ENCODE measurements at regions not wholly inside any gene's neighbourhood (a gene's known extent, or its start where the extent isn't known, plus 50 kb on each side); places are given as distances from the start of the nearest gene placed in this dataset.

DNA sequence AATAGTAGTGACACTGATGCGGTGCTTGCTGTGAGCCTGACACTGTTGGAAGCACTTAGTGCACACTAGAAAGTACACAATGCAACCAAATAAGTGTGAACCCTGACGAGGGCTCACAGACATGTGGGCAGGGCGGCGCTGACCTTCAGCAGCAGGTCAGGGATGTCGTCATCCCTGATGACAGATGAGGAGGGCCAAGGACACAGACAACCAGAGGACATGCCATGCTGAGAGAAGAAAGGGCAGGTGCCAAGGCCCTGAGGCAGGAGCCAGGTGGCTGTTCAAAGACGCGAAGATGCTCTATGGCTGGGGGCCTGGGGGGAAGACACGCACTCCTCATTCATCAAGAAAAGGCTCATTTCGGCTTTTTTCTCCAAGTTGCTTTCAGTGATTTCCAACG lies 176.4 kb upstream of the CST7 start:
- DNase-seq (ENCODE audit: low read depth, low spot score): no peak
- Histone ChIP-seq H3K9ac (ENCODE audit: insufficient read length, low read depth) (no peak overlapping the region), H3K4me3 (ENCODE audit: insufficient read length, low read depth) (no peak overlapping the region), H3K36me3 (ENCODE audit: insufficient read depth, insufficient read length, low read length) (no peaks in the 10 kb centered on the region), H3K9me3 (ENCODE audit: insufficient read depth, low read length) (peaks cover 16% of the 10 kb centered on the region), H3K4me1 (ENCODE audit: insufficient read depth, insufficient read length) (peaks cover 2% of the 10 kb centered on the region), H3K27me3 (ENCODE audit: insufficient read depth, insufficient read length) (no peaks in the 10 kb centered on the region)
- no peak for TF ChIP-seq ZNF274 (IDR thresholded peaks at IDR 0.05; ENCODE audit: low read depth, low read length)

DNA sequence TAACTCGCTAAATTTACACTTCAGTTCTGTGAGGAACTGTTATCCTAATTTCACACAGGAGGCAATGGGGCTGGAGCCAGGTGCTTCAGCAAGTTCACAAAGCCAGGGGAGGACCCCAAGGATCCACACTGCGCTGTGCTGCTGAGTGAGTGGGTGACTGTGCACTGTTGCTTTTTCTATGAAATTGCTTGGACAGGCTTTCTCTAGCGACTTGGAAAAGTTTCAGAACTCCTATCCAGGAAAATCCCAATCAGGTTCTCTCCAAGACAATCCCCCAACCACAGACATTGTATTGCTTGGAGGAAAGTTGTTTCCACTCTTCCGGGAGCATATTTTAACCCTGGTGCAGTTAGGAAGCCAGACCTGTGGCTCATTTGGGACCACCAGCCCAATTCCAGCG lies 175.9 kb upstream of the CST7 start:
- no peak overlapping the region for H3K4me3 ChIP-seq (ENCODE audit: insufficient read length, low read depth)
- H3K9ac ChIP-seq (ENCODE audit: insufficient read length, low read depth): no peak overlapping the region
- no peaks in the 10 kb centered on the region for H3K27me3 ChIP-seq (ENCODE audit: insufficient read depth, insufficient read length)
- DNase-seq (ENCODE audit: low read depth, low spot score): no peak
- no peaks in the 10 kb centered on the region for H3K4me1 ChIP-seq (ENCODE audit: insufficient read depth, insufficient read length)
- H3K36me3 ChIP-seq (ENCODE audit: insufficient read depth, insufficient read length, low read length): no peaks in the 10 kb centered on the region
- peaks cover 16% of the 10 kb centered on the region for H3K9me3 ChIP-seq (ENCODE audit: insufficient read depth, low read length)
- TF ChIP-seq ZNF274 (IDR thresholded peaks at IDR 0.05; ENCODE audit: low read depth, low read length) (no peak), SUZ12 (IDR thresholded peaks at IDR 0.05; ENCODE audit: extremely low read depth, insufficient read depth, insufficient read length) (no peak), YY1 (IDR thresholded peaks at IDR 0.05; ENCODE audit: insufficient read depth, insufficient read length) (no peak)

DNA sequence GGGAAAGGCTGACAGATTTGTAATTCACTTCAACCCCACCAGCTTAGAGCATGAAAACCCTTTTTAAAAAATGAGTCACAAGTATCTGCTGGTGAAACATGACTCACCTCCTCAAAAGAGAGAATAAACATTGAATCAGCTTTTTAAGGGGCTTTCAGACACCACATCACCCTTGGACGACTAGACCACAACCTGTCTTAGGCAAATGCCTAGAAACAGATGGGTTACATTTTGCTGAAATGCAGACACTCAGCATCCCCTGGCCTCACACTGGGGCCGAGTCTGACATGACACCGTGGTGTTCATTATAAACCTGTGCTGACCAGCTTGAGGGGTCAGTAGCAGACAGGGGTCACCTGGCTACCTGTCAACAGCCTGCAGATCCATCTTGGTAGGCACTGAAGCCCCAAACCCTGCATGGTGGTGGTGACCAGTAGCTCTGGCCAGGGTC lies 175.3 kb upstream of the CST7 start:
- no peak for TF ChIP-seq SUZ12 (IDR thresholded peaks at IDR 0.05; ENCODE audit: extremely low read depth, insufficient read depth, insufficient read length)
- TF ChIP-seq ZNF274 (IDR thresholded peaks at IDR 0.05; ENCODE audit: low read depth, low read length): no peak
- TF ChIP-seq YY1 (IDR thresholded peaks at IDR 0.05; ENCODE audit: insufficient read depth, insufficient read length): no peak
- no peaks in the 10 kb centered on the region for H3K27me3 ChIP-seq (ENCODE audit: insufficient read depth, insufficient read length)
- peaks cover 16% of the 10 kb centered on the region for H3K9me3 ChIP-seq (ENCODE audit: insufficient read depth, low read length)
- DNase-seq (ENCODE audit: low read depth, low spot score): no peak
- H3K4me3 ChIP-seq (ENCODE audit: insufficient read length, low read depth): no peak overlapping the region
- no peaks in the 10 kb centered on the region for H3K36me3 ChIP-seq (ENCODE audit: insufficient read depth, insufficient read length, low read length)
- no peaks in the 10 kb centered on the region for H3K4me1 ChIP-seq (ENCODE audit: insufficient read depth, insufficient read length)
- H3K9ac ChIP-seq (ENCODE audit: insufficient read length, low read depth): no peak overlapping the region

DNA sequence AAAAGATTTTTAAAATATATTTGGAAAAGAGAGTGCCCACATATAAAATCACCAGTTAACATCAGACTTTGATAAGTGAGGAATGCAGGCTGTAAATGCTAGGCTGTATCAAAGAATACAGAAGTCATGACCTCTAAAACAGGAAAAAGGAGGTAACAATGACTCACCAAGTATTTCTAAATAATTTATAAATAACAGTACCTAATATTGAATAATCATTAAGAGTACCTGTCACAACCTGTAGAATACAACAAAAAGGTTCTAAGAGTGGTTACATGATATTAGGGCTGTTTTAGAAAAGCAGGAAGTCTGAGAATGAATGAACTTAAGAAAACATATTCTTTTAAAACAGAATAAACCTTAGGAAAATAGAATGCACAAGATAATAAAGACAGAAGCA lies 173.1 kb upstream of the CST7 start:
- Histone ChIP-seq H3K36me3 (ENCODE audit: insufficient read depth, insufficient read length, low read length) (no peaks in the 10 kb centered on the region), H3K27me3 (ENCODE audit: insufficient read depth, insufficient read length) (no peaks in the 10 kb centered on the region), H3K9ac (ENCODE audit: insufficient read length, low read depth) (no peak overlapping the region), H3K9me3 (ENCODE audit: insufficient read depth, low read length) (peaks cover 16% of the 10 kb centered on the region), H3K4me3 (ENCODE audit: insufficient read length, low read depth) (no peak overlapping the region), H3K4me1 (ENCODE audit: insufficient read depth, insufficient read length) (no peaks in the 10 kb centered on the region)
- no peak for DNase-seq (ENCODE audit: low read depth, low spot score)
- TF ChIP-seq YY1 (IDR thresholded peaks at IDR 0.05; ENCODE audit: insufficient read depth, insufficient read length) (no peak), ZNF274 (IDR thresholded peaks at IDR 0.05; ENCODE audit: low read depth, low read length) (no peak)

DNA sequence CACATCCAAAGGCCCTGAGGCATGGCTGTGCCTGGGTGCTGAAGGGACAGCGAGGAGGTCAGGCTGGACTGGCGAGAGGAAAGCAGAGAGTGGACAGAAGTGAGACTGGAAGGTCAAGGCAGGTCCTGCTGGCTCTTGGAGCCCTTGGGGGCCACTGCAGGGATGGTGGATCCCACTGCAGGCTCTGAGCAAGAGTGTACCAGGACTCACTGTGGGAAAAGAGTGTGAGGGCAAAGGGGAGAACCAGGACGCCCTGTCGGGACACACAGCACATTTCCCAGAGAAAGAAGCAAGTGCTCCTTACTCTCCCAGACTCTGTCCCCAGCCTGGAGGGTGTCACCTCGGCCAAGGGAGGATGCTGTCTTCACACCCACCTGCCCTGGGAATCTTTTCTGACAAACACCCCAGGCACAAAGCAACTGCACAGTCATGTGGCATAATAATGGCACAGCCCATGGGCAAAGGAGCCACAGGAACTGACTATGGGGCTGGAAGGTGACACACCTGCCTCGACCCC lies 172.3 kb upstream of the CST7 start:
- Histone ChIP-seq H3K36me3 (ENCODE audit: insufficient read depth, insufficient read length, low read length) (no peaks in the 10 kb centered on the region), H3K9ac (ENCODE audit: insufficient read length, low read depth) (no peak overlapping the region), H3K4me1 (ENCODE audit: insufficient read depth, insufficient read length) (no peaks in the 10 kb centered on the region), H3K9me3 (ENCODE audit: insufficient read depth, low read length) (peaks cover 16% of the 10 kb centered on the region), H3K4me3 (ENCODE audit: insufficient read length, low read depth) (no peak overlapping the region), H3K27me3 (ENCODE audit: insufficient read depth, insufficient read length) (no peaks in the 10 kb centered on the region)
- DNase-seq (ENCODE audit: low read depth, low spot score): no peak
- TF ChIP-seq ZNF274 (IDR thresholded peaks at IDR 0.05; ENCODE audit: low read depth, low read length) (no peak), SUZ12 (IDR thresholded peaks at IDR 0.05; ENCODE audit: extremely low read depth, insufficient read depth, insufficient read length) (no peak), YY1 (IDR thresholded peaks at IDR 0.05; ENCODE audit: insufficient read depth, insufficient read length) (no peak)

DNA sequence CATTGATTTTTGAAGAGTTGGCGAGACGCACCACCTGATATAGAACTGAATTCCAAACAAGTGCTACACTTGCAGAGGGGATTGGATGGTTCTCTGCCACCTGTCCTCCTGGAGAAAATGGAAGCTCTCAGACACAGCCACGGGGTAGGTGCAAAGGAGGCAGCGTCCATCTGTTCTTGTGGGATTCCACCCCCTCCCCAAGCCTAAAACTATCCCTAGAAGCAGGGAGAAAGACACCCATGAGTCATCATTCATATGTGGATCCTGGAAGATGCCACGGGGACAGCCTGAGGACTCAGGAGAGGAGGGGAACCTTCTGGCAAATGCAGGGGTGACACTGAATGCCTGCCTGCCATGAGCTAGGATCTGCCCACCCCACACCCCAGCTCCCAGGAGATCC lies 171.3 kb upstream of the CST7 start:
- no peaks in the 10 kb centered on the region for H3K4me1 ChIP-seq (ENCODE audit: insufficient read depth, insufficient read length)

DNA sequence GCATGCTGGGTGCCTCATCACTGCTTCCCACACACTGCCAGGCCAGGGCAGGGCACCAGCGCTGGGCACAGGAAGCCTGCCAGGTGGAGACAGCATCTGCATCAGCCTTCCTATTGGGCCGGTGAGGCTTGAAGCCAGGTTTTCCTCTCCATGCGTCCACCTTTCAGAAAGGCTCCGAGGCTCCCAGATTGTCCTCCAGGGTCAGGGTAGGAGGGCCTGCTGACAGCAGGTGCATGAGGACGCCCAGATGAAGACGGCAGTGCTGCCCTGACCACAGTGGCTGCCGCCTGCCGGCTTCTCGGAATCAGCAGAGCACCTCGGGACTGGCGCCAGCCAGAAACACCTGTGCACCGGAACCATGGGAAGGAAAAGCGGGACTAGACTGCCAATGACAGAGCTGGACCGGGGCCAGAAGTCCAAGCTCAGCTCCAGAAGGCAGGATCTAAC lies 170.5 kb upstream of the CST7 start:
- DNase-seq (ENCODE audit: low read depth, low spot score): no peak
- Histone ChIP-seq H3K4me1 (ENCODE audit: insufficient read depth, insufficient read length) (no peaks in the 10 kb centered on the region), H3K9ac (ENCODE audit: insufficient read length, low read depth) (no peak overlapping the region), H3K27me3 (ENCODE audit: insufficient read depth, insufficient read length) (no peaks in the 10 kb centered on the region), H3K4me3 (ENCODE audit: insufficient read length, low read depth) (no peak overlapping the region), H3K36me3 (ENCODE audit: insufficient read depth, insufficient read length, low read length) (no peaks in the 10 kb centered on the region), H3K9me3 (ENCODE audit: insufficient read depth, low read length) (peaks cover 16% of the 10 kb centered on the region)
- no peak for TF ChIP-seq ZNF274 (IDR thresholded peaks at IDR 0.05; ENCODE audit: low read depth, low read length)
- TF ChIP-seq SUZ12 (IDR thresholded peaks at IDR 0.05; ENCODE audit: extremely low read depth, insufficient read depth, insufficient read length): no peak
- TF ChIP-seq YY1 (IDR thresholded peaks at IDR 0.05; ENCODE audit: insufficient read depth, insufficient read length): no peak

More for the DNA sequence above, 171.3 kb upstream of the CST7 start:
- DNase-seq (ENCODE audit: low read depth, low spot score): no peak
- H3K9me3 ChIP-seq (ENCODE audit: insufficient read depth, low read length): peaks cover 16% of the 10 kb centered on the region
- no peaks in the 10 kb centered on the region for H3K36me3 ChIP-seq (ENCODE audit: insufficient read depth, insufficient read length, low read length)
- H3K9ac ChIP-seq (ENCODE audit: insufficient read length, low read depth): no peak overlapping the region
- no peak overlapping the region for H3K4me3 ChIP-seq (ENCODE audit: insufficient read length, low read depth)
- no peaks in the 10 kb centered on the region for H3K27me3 ChIP-seq (ENCODE audit: insufficient read depth, insufficient read length)
- no peak for TF ChIP-seq YY1 (IDR thresholded peaks at IDR 0.05; ENCODE audit: insufficient read depth, insufficient read length)
- no peak for TF ChIP-seq ZNF274 (IDR thresholded peaks at IDR 0.05; ENCODE audit: low read depth, low read length)
- no peak for TF ChIP-seq SUZ12 (IDR thresholded peaks at IDR 0.05; ENCODE audit: extremely low read depth, insufficient read depth, insufficient read length)

DNA sequence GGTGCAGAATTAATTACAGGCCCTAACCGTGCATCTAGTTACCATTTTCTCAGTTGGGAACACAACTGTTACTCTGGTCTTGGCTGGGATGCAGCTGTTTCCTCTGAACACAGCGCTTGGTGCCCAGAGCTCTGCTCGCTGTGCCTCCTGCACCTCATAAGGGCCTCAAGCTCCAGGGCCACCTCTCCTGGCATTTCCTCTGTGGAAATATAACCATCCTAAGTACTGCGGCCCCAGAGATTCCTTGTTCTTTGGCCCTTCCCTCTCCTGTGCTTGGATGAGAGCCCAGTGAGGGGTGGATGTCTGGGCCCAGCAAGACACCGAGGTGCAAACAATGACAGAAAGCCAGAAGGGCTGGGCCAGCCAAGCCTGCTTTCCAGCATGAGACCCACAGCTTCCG lies 169.9 kb upstream of the CST7 start:
- TF ChIP-seq YY1 (IDR thresholded peaks at IDR 0.05; ENCODE audit: insufficient read depth, insufficient read length) (no peak), ZNF274 (IDR thresholded peaks at IDR 0.05; ENCODE audit: low read depth, low read length) (no peak), SUZ12 (IDR thresholded peaks at IDR 0.05; ENCODE audit: extremely low read depth, insufficient read depth, insufficient read length) (no peak)
- H3K36me3 ChIP-seq (ENCODE audit: insufficient read depth, insufficient read length, low read length): no peaks in the 10 kb centered on the region
- H3K4me3 ChIP-seq (ENCODE audit: insufficient read length, low read depth): no peak overlapping the region
- H3K4me1 ChIP-seq (ENCODE audit: insufficient read depth, insufficient read length): no peaks in the 10 kb centered on the region
- H3K27me3 ChIP-seq (ENCODE audit: insufficient read depth, insufficient read length): no peaks in the 10 kb centered on the region
- H3K9ac ChIP-seq (ENCODE audit: insufficient read length, low read depth): no peak overlapping the region
- DNase-seq (ENCODE audit: low read depth, low spot score): no peak
- H3K9me3 ChIP-seq (ENCODE audit: insufficient read depth, low read length): peaks cover 16% of the 10 kb centered on the region

Data from NT2/D1 (cell line).